ENCODE measurements at regions not wholly inside any gene's neighbourhood (a gene's known extent, or its start where the extent isn't known, plus 50 kb on each side); places are given as distances from the start of the nearest gene placed in this dataset.

- TF ChIP-seq ZNF142 (CRISPR knock-in tag; IDR thresholded peaks at IDR 0.05) (peak; percentile 29; the same call in 1 of the 2 replicates), ZNF510 (CRISPR knock-in tag; IDR thresholded peaks at IDR 0.05; ENCODE audit: low read depth) (no peak), REPIN1 (CRISPR knock-in tag; IDR thresholded peaks at IDR 0.05; ENCODE audit: borderline replicate concordance, low read depth) (peak; percentile 80; the same call in 1 of the 2 replicates), KDM3A (CRISPR knock-in tag; IDR thresholded peaks at IDR 0.05; ENCODE audit: low read depth) (peak; percentile 92), RFX1 (IDR thresholded peaks at IDR 0.05) (no peak), HDAC1 (CRISPR knock-in tag; IDR thresholded peaks at IDR 0.05) (peak; percentile 76), ZNF761 (CRISPR knock-in tag; conservative IDR thresholded peaks at IDR 0.05) (no peak), HIC2 (CRISPR knock-in tag; IDR thresholded peaks at IDR 0.05; ENCODE audit: low read depth) (peak; percentile 84; the same call in 1 of the 2 replicates), ZFP36 (IDR thresholded peaks at IDR 0.05; ENCODE audit: borderline replicate concordance, low read depth, low read length, partially characterized antibody) (no peak), ZNF180 (CRISPR knock-in tag; IDR thresholded peaks at IDR 0.05; ENCODE audit: borderline replicate concordance, low read depth) (no peak), ZNF784 (CRISPR knock-in tag; IDR thresholded peaks at IDR 0.05; ENCODE audit: borderline replicate concordance) (0 out of 2 replicates have a peak, but pooled peaks have one; percentile 15), FOXO4 (CRISPR knock-in tag; conservative IDR thresholded peaks at IDR 0.05) (no peak), SMYD3 (CRISPR knock-in tag; IDR thresholded peaks at IDR 0.05) (peak; percentile 78; the same call in 1 of the 2 replicates), SPEN (CRISPR knock-in tag; IDR thresholded peaks at IDR 0.05; ENCODE audit: low read depth) (peak; percentile 67; the same call in 1 of the 2 replicates), ZUFSP (CRISPR knock-in tag; IDR thresholded peaks at IDR 0.05; ENCODE audit: borderline replicate concordance) (no peak), ZNF562 (CRISPR knock-in tag; IDR thresholded peaks at IDR 0.05; ENCODE audit: borderline replicate concordance) (no peak), ZNF496 (CRISPR knock-in tag; IDR thresholded peaks at IDR 0.05; ENCODE audit: insufficient replicate concordance) (no peak)
Observed at GRCh38 chr20:19920381-19921138, 96.6 kb upstream of the NAA20 start (continued).

All from HepG2 (cell line).